Tibial nerve (tissue), 4 donors: ENCODE measurements at regions not wholly inside any gene's neighbourhood (a gene's known extent, or its start where the extent isn't known, plus 50 kb on each side); places are given as distances from the start of the nearest gene placed in this dataset.

Experiments
- DNase-seq, 2 donors: peaks; one replicate each; pipeline ENCODE4 v3.0.0-alpha.2; 2019; ENCODE audit warnings: low spot score in 2 of 2
- H3K27ac ChIP-seq, 4 donors: fragments of 200-600 bp; sonication (generic) in 3 of 4; one replicate each; pipeline ENCODE4 v1.5.1; 2017 to 2019; ENCODE audit warnings: mild to moderate bottlenecking in 1 of 4
- H3K27me3 ChIP-seq, 2 donors: fragments of 200-600 bp; sonication (generic) in 1 of 2; one replicate each; pipeline versions ENCODE4 v1.5.1 to v1.6.0; 2017 to 2019
- H3K36me3 ChIP-seq, 3 donors: fragments of 200-600 bp; sonication (generic); one replicate each; pipeline ENCODE4 v1.5.1; 2018 to 2019
- H3K4me1 ChIP-seq, 4 donors: fragments of 200-600 bp; sonication (generic) in 3 of 4; one replicate each; pipeline ENCODE4 v1.5.1; 2017 to 2019
- H3K4me3 ChIP-seq, 4 donors: fragments of 200-600 bp; sonication (generic) in 3 of 4; one replicate each; pipeline ENCODE4 v1.5.1; 2017 to 2019; ENCODE audit warnings: mild to moderate bottlenecking in 1 of 4, moderate library complexity in 1 of 4
- H3K9me3 ChIP-seq, 4 donors: fragments of 200-600 bp; sonication (generic) in 3 of 4; one replicate each; pipeline ENCODE4 v1.5.1; 2017 to 2019
- EP300 ChIP-seq, 2 donors: sonication (generic); formaldehyde crosslinking; IDR thresholded peaks; one replicate each; pipeline ENCODE4 v1.6.1; 2017; ENCODE audit warnings: antibody characterized with exemption in 2 of 2, mild to moderate bottlenecking in 1 of 2
- POLR2A ChIP-seq, 2 donors: fragments of 450-650 bp; IDR thresholded peaks; one replicate each; pipeline ENCODE4 v1.6.1; 2017; ENCODE audit warnings: antibody characterized with exemption in 2 of 2, mild to moderate bottlenecking in 2 of 2, moderate library complexity in 2 of 2
- WGBS, 2 donors: methylation state at CpG; one replicate each; pipeline ENCODE4 v1.1.5; 2018; 5-methylcytosine and 5-hydroxymethylcytosine counted together
- TF ChIP-seq, protein P1 (sequence below), 5 experiments: fragments of 200-600 bp in 3 of 5; fragments of 450-650 bp in 2 of 5; sonication (generic) in 3 of 5; IDR thresholded peaks; one replicate each; pipeline ENCODE4 v1.5.1; 2016 to 2019; ENCODE audit warnings: antibody characterized with exemption in 5 of 5, mild to moderate bottlenecking in 3 of 5, moderate library complexity in 2 of 5

DNA sequence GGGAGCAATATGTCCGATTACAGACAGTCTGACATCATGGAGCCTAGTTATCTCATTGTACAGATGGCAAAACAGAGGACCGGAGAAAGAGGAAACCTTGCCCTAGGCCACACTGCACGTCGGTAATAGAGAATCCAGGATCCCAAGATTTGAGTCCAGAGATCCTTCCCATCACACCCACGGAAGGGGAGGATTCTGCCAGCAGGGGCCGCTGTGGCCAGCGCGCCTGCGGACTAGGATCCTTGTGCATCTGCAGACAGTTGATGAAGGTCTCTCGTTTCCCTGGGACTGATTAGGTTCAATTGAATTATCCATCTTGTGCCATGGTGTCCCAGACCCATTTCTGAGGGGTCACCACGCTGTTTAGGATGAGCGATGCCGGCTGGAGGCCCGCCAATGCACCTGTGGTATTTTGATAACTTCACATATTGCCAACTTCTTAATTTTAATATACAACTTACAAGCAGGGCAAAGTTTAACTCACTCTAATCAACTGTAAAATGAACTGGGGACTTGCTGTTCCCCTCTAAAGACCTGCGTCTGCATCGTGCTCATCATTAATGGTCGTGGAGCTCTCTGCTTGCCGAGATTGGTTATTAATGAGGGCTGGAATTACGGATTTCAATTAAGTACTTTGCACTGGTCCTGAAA, 592.7 kb upstream of the BRINP1 start:
- TF ChIP-seq EP300 (IDR thresholded peaks at IDR 0.05) (no peak), POLR2A (IDR thresholded peaks at IDR 0.05) (no peak)
- TF ChIP-seq, protein P1, sequence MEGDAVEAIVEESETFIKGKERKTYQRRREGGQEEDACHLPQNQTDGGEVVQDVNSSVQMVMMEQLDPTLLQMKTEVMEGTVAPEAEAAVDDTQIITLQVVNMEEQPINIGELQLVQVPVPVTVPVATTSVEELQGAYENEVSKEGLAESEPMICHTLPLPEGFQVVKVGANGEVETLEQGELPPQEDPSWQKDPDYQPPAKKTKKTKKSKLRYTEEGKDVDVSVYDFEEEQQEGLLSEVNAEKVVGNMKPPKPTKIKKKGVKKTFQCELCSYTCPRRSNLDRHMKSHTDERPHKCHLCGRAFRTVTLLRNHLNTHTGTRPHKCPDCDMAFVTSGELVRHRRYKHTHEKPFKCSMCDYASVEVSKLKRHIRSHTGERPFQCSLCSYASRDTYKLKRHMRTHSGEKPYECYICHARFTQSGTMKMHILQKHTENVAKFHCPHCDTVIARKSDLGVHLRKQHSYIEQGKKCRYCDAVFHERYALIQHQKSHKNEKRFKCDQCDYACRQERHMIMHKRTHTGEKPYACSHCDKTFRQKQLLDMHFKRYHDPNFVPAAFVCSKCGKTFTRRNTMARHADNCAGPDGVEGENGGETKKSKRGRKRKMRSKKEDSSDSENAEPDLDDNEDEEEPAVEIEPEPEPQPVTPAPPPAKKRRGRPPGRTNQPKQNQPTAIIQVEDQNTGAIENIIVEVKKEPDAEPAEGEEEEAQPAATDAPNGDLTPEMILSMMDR (IDR thresholded peaks at IDR 0.05) = peak; percentile 10 to 40 (median 20)
- no peaks in the 10 kb centered on the region for H3K36me3 ChIP-seq
- no peak overlapping the region for H3K27ac ChIP-seq
- WGBS, 2 donors = 29 to 42% methylated on average over 18 to 19 of the region's 19 CpGs
- no peak for DNase-seq
- H3K4me3 ChIP-seq = no peak overlapping the region
- H3K27me3 ChIP-seq = no peaks in the 10 kb centered on the region
- H3K9me3 ChIP-seq = peaks cover 0 to under 1% (median 0%) of the 10 kb centered on the region in 4 donors
- peaks cover 0 to 12% (median 0%) of the 10 kb centered on the region in 4 donors for H3K4me1 ChIP-seq

DNA sequence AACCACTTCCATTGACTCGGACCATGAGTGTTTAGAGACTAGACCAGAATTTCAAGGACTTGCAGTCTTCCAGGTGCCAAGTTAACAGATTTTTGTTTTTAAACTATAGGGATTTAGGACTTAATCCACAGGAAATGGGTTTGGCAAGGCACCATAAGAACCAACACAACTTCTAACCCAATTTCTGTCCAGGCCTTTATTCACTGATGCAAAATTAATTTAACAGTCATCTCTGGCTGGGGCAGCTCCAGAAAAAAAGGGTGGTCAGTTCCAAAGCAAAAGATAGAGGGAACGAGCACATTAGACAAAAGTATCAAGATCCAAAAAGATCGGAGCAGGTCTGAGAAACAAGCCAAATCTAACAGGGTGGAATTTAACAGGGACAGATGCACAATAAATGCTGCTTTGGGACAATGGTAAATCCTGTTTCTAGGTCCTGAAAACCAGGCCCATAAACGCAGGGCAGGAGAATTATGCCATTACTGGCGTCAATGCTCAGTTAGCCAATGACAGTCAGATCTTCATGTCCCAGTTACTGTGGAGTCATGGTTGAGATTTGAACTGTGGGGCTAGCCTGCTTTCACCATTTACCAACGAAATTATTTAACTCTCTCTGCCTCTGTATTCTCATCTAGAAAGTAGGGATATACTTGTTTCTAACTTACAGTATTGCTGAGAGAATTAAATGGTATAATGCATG, 590.8 kb upstream of the BRINP1 start:
- no peaks in the 10 kb centered on the region for H3K27me3 ChIP-seq
- no peaks in the 10 kb centered on the region for H3K9me3 ChIP-seq
- no peaks in the 10 kb centered on the region for H3K36me3 ChIP-seq
- no peak for DNase-seq
- H3K4me1 ChIP-seq = peaks cover 0 to 22% (median 0%) of the 10 kb centered on the region in 4 donors
- no peak overlapping the region for H3K4me3 ChIP-seq
- no peak overlapping the region for H3K27ac ChIP-seq
- whole genome bisulfite sequencing, 2 donors = 56 to 57% methylated on average over 6 of the region's 6 CpGs
- no peak for TF ChIP-seq EP300 (IDR thresholded peaks at IDR 0.05)
- no peak for TF ChIP-seq POLR2A (IDR thresholded peaks at IDR 0.05)
- TF ChIP-seq, protein P1 (IDR thresholded peaks at IDR 0.05) = no peak

DNA sequence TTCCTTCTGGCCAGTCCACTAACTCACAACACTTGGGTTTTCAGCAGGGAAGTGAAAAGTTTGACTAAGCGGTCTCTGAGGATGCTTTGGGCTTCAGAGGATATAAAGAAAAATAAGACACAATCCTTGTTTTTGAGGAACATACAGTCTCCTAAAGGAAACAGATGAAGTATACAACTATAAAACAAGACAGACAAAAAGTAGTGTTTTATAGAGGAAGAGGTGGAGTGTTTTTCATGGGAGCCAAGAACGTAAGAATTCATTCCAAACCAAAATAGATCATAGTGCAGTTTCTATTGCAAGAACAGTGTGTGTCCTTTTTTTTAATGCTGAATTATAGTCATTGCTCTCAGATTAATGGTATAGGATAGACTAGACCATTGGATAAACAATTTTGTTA, 586.9 kb upstream of the BRINP1 start:
- Histone ChIP-seq H3K9me3 (no peaks in the 10 kb centered on the region), H3K4me3 (no peak overlapping the region), H3K36me3 (no peaks in the 10 kb centered on the region), H3K27me3 (no peaks in the 10 kb centered on the region), H3K27ac (no peak overlapping the region), H3K4me1 (peaks cover 0 to 10% (median 0%) of the 10 kb centered on the region in 4 donors)
- no peak for DNase-seq
- TF ChIP-seq, protein P1 (IDR thresholded peaks at IDR 0.05) = no peak
- no peak for TF ChIP-seq POLR2A (IDR thresholded peaks at IDR 0.05)
- no peak for TF ChIP-seq EP300 (IDR thresholded peaks at IDR 0.05)
- 34 to 43% methylated on average over 2 of the region's 2 CpGs for WGBS, 2 donors

DNA sequence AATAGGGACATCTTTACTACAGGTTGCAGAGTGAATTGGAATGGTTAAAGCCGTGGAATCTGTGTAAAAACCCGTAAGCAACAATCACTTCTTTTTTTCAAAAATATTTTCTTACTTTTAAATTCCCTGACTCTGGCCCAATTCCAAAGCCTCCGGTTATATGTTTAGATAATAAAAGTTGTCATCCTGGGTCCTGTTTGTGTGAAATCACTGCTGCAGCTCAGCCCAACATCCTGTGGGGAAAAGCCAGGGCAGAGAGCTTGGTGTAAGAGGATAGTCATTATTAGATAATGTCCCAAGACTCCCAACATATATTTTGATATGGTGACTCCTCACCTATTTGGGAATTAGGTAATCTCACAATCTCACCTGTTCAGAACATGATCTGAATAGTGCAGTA, 586.0 kb upstream of the BRINP1 start:
- DNase-seq = no peak
- H3K27me3 ChIP-seq = no peaks in the 10 kb centered on the region
- H3K27ac ChIP-seq = no peak overlapping the region
- H3K9me3 ChIP-seq = no peaks in the 10 kb centered on the region
- TF ChIP-seq EP300 (IDR thresholded peaks at IDR 0.05) (no peak), POLR2A (IDR thresholded peaks at IDR 0.05) (no peak)
- TF ChIP-seq, protein P1 (IDR thresholded peaks at IDR 0.05) = no peak
- no peak overlapping the region for H3K4me3 ChIP-seq
- H3K4me1 ChIP-seq = peaks cover 0 to 15% (median 0%) of the 10 kb centered on the region in 4 donors
- H3K36me3 ChIP-seq = no peaks in the 10 kb centered on the region
- 38 to 42% methylated on average over 3 of the region's 3 CpGs for WGBS, 2 donors

DNA sequence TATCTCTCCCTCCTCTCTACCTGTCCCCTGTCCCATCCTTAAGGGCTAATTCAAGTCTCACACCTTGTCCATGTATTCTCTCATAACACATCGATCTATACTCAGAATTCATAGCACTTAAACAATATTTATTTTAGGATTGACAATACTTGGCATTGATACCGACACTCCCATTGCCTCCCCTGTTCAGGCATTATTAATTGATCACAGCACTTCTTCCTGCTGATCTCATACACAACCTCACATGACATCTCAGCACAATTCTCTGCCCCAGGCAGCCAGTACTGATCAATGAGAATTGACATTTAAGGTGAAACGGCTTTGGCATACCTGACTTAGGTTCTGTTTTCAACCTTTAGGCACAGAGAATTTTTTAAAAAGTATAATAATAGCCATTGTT, 582.4 kb upstream of the BRINP1 start:
- H3K4me3 ChIP-seq = no peak overlapping the region
- no peaks in the 10 kb centered on the region for H3K27me3 ChIP-seq
- 73 to 74% methylated on average over 3 of the region's 3 CpGs for WGBS, 2 donors
- TF ChIP-seq POLR2A (IDR thresholded peaks at IDR 0.05) = no peak
- no peaks in the 10 kb centered on the region for H3K36me3 ChIP-seq
- H3K4me1 ChIP-seq = peaks cover 0 to 15% (median 0%) of the 10 kb centered on the region in 4 donors
- no peaks in the 10 kb centered on the region for H3K9me3 ChIP-seq
- no peak for DNase-seq
- no peak overlapping the region for H3K27ac ChIP-seq
